ENCODE measurements at regions not wholly inside any gene's neighbourhood (a gene's known extent, or its start where the extent isn't known, plus 50 kb on each side); places are given as distances from the start of the nearest gene placed in this dataset.

GRCh38 chr11:106178361-106178760, 100.9 kb downstream of the AASDHPPT start:
- H3K9me3 ChIP-seq (ENCODE audit: control insufficient read depth, insufficient read depth, low read depth, low read length) = no peaks in the 10 kb centered on the region
- ChIA-PET CTCF (no interaction called here), POLR2A (no interaction called here)
- no peaks in the 10 kb centered on the region for H3K4me1 ChIP-seq (ENCODE audit: control insufficient read depth, insufficient read depth, low read length)
- H3K36me3 ChIP-seq (ENCODE audit: control insufficient read depth in 2 of 2, insufficient read depth in 1 of 2, low read length in 2 of 2) = no peaks in the 10 kb centered on the region
- TF ChIP-seq HOXD13 (CRISPR knock-in tag; IDR thresholded peaks at IDR 0.05; ENCODE audit: borderline replicate concordance) = no peak
- no peak overlapping the region for H3K27ac ChIP-seq (ENCODE audit: extremely low read depth, low read depth, low read length)
- no peak overlapping the region for H3K4me3 ChIP-seq (ENCODE audit: low read depth, low read length)

- ChIA-PET CTCF (no interaction called here), POLR2A (no interaction called here)
- TF ChIP-seq ZSCAN18 (tag by site-specific recombination; IDR thresholded peaks at IDR 0.05) (no peak), ZNF398 (tag by site-specific recombination; IDR thresholded peaks at IDR 0.05) (no peak), ATF2 (tag by site-specific recombination; IDR thresholded peaks at IDR 0.05; ENCODE audit: low read depth) (no peak), ZNF292 (tag by site-specific recombination; IDR thresholded peaks at IDR 0.05; ENCODE audit: borderline replicate concordance, low read depth) (no peak), ZNF394 (tag by site-specific recombination; IDR thresholded peaks at IDR 0.05; ENCODE audit: borderline replicate concordance) (no peak), ZBTB10 (tag by site-specific recombination; IDR thresholded peaks at IDR 0.05) (no peak), WT1 (tag by site-specific recombination; IDR thresholded peaks at IDR 0.05) (no peak), GLIS1 (tag by site-specific recombination; IDR thresholded peaks at IDR 0.05) (no peak)
Measured at GRCh38 chr11:106179048-106179447, 101.6 kb downstream of the AASDHPPT start.

GRCh38 chr11:106186630-106187029, 109.2 kb downstream of the AASDHPPT start:
- ChIA-PET CTCF (no interaction called here), POLR2A (no interaction called here)
- H3K27ac ChIP-seq (ENCODE audit: extremely low read depth, low read depth, low read length) = no peak overlapping the region
- no peaks in the 10 kb centered on the region for H3K4me1 ChIP-seq (ENCODE audit: control insufficient read depth, insufficient read depth, low read length)
- H3K4me3 ChIP-seq (ENCODE audit: low read depth, low read length) = no peak overlapping the region
- H3K36me3 ChIP-seq (ENCODE audit: control insufficient read depth in 2 of 2, insufficient read depth in 1 of 2, low read length in 2 of 2) = no peaks in the 10 kb centered on the region
- H3K9me3 ChIP-seq (ENCODE audit: control insufficient read depth, insufficient read depth, low read depth, low read length) = no peaks in the 10 kb centered on the region
- TF ChIP-seq ZNF777 (tag by site-specific recombination; IDR thresholded peaks at IDR 0.05; ENCODE audit: borderline replicate concordance) = no peak
- no peak for TF ChIP-seq PRDM4 (tag by site-specific recombination; IDR thresholded peaks at IDR 0.05)
- TF ChIP-seq ZNF596 (tag by site-specific recombination; IDR thresholded peaks at IDR 0.05) = no peak
- TF ChIP-seq ZNF19 (tag by site-specific recombination; IDR thresholded peaks at IDR 0.05; ENCODE audit: low read depth) = no peak
- no peak for TF ChIP-seq PRDM6 (tag by site-specific recombination; IDR thresholded peaks at IDR 0.05)
- no peak for TF ChIP-seq ZNF398 (tag by site-specific recombination; IDR thresholded peaks at IDR 0.05)
- no peak for TF ChIP-seq ZIC2 (tag by site-specific recombination; IDR thresholded peaks at IDR 0.05)

More at GRCh38 chr11:106179048-106179447, 101.6 kb downstream of the AASDHPPT start:
- H3K27ac ChIP-seq (ENCODE audit: extremely low read depth, low read depth, low read length) = no peak overlapping the region
- no peaks in the 10 kb centered on the region for H3K36me3 ChIP-seq (ENCODE audit: control insufficient read depth in 2 of 2, insufficient read depth in 1 of 2, low read length in 2 of 2)
- no peaks in the 10 kb centered on the region for H3K4me1 ChIP-seq (ENCODE audit: control insufficient read depth, insufficient read depth, low read length)
- no peaks in the 10 kb centered on the region for H3K9me3 ChIP-seq (ENCODE audit: control insufficient read depth, insufficient read depth, low read depth, low read length)
- H3K4me3 ChIP-seq (ENCODE audit: low read depth, low read length) = no peak overlapping the region

All from HEK293 (cell line).